DND-41 (cell line): ENCODE measurements at regions not wholly inside any gene's neighbourhood (a gene's known extent, or its start where the extent isn't known, plus 50 kb on each side); places are given as distances from the start of the nearest gene placed in this dataset.

Experiments used
- ATAC-seq: fragments of 200-7000 bp; cut with Tn5 transposase; 3 replicates; pipeline ENCODE4 v1.9.1; 2021; ENCODE audit warnings: low read depth; ENCODE audit not compliant: insufficient read depth
- DNase-seq: peaks from one replicate; pipeline ENCODE4 v3.0.0-alpha.2; 2020
- H2AFZ ChIP-seq: 2 replicates; pipeline ENCODE4 v1.6.0; 2012; ENCODE audit warnings: low read depth, low read length
- H3K27ac ChIP-seq: 2 replicates; pipeline ENCODE4 v1.5.1; 2012; ENCODE audit warnings: low read length, inconsistent platforms
- H3K27me3 ChIP-seq: fragments of 200-600 bp; sonication (generic); 2 replicates; pipeline ENCODE4 v1.6.0; 2012; ENCODE audit warnings: low read length, mild to moderate bottlenecking, inconsistent platforms; ENCODE audit not compliant: insufficient read depth, poor library complexity
- H3K36me3 ChIP-seq: 2 replicates; pipeline ENCODE4 v1.5.1; 2012; ENCODE audit warnings: low read length, inconsistent platforms; ENCODE audit not compliant: insufficient read depth
- H3K4me1 ChIP-seq: 2 replicates; pipeline ENCODE4 v1.5.1; 2012; ENCODE audit warnings: mild to moderate bottlenecking, low read length; ENCODE audit not compliant: insufficient read depth
- H3K4me2 ChIP-seq: 2 replicates; pipeline ENCODE4 v1.6.0; 2012; ENCODE audit warnings: mild to moderate bottlenecking, moderate library complexity, low read length, inconsistent platforms; ENCODE audit not compliant: insufficient read depth
- H3K4me3 ChIP-seq, 2 experiments: fragments of 200-600 bp in 1 of 2; shearing (Covaris generic) in 1 of 2; 2 replicates each; pipeline ENCODE4 v1.5.1; 2012 to 2016; ENCODE audit warnings: inconsistent platforms in 2 of 2, low read length in 2 of 2, mild to moderate bottlenecking in 2 of 2, low read depth in 1 of 2, moderate library complexity in 1 of 2
- H3K79me2 ChIP-seq: 2 replicates; pipeline ENCODE4 v1.6.0; 2012; ENCODE audit warnings: low read length, inconsistent platforms; ENCODE audit not compliant: insufficient read depth
- H3K9ac ChIP-seq: 2 replicates; pipeline ENCODE4 v1.6.0; 2012; ENCODE audit warnings: low read depth, mild to moderate bottlenecking, inconsistent platforms, low read length, moderate library complexity
- H3K9me3 ChIP-seq: 2 replicates; pipeline ENCODE4 v1.5.1; 2012; ENCODE audit warnings: low read length, moderate library complexity, mild to moderate bottlenecking, inconsistent platforms; ENCODE audit not compliant: insufficient read depth, severe bottlenecking
- H4K20me1 ChIP-seq: 2 replicates; pipeline ENCODE4 v1.6.0; 2012; ENCODE audit warnings: low read length; ENCODE audit not compliant: insufficient read depth
- EZH2 ChIP-seq: IDR thresholded peaks from 3 replicates; pipeline ENCODE4 v1.6.1; 2012; ENCODE audit warnings: borderline replicate concordance, low read depth, mild to moderate bottlenecking, moderate library complexity, low read length, inconsistent platforms; ENCODE audit not compliant: severe bottlenecking
- TF ChIP-seq, protein P1 (sequence below): IDR thresholded peaks from 2 replicates; pipeline ENCODE4 v1.5.1; 2012; ENCODE audit warnings: borderline replicate concordance, low read length, moderate library complexity, mild to moderate bottlenecking; ENCODE audit not compliant: poor library complexity, severe bottlenecking; ENCODE audit errors: extremely low read depth

DNA sequence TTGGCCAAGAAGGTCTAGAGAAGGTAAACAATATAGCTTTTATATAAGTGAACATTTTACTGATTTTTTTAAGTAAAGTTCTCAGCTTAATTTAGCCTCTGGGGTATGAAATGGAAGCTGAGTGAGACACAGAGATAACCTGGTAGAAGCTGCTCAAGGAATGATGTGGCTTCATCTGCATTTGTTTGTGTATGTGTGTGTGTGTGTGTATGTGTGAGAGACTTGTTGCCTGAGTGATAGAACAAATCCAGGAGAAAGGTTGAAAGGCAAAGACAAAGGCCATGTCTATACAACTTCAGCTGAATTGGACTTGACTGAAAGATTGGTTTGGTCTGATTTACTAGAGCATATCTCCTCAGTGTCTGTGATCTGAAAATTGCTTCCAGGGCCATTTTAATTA is 63.6 kb downstream of the PCDH7 start:
- Histone ChIP-seq H3K9me3 (no peaks in the 10 kb centered on the region), H3K4me1 (no peaks in the 10 kb centered on the region), H3K4me3 (no peak overlapping the region), H3K4me2 (no peak overlapping the region), H3K36me3 (no peaks in the 10 kb centered on the region), H2AFZ (no peak overlapping the region), H3K27me3 (no peaks in the 10 kb centered on the region), H4K20me1 (no peaks in the 10 kb centered on the region), H3K9ac (no peak overlapping the region), H3K27ac (no peak overlapping the region), H3K79me2 (no peaks in the 10 kb centered on the region)
- no peak for DNase-seq
- no peak for TF ChIP-seq EZH2
- TF ChIP-seq, protein P1, sequence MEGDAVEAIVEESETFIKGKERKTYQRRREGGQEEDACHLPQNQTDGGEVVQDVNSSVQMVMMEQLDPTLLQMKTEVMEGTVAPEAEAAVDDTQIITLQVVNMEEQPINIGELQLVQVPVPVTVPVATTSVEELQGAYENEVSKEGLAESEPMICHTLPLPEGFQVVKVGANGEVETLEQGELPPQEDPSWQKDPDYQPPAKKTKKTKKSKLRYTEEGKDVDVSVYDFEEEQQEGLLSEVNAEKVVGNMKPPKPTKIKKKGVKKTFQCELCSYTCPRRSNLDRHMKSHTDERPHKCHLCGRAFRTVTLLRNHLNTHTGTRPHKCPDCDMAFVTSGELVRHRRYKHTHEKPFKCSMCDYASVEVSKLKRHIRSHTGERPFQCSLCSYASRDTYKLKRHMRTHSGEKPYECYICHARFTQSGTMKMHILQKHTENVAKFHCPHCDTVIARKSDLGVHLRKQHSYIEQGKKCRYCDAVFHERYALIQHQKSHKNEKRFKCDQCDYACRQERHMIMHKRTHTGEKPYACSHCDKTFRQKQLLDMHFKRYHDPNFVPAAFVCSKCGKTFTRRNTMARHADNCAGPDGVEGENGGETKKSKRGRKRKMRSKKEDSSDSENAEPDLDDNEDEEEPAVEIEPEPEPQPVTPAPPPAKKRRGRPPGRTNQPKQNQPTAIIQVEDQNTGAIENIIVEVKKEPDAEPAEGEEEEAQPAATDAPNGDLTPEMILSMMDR = no peak
- no peak for ATAC-seq

DNA sequence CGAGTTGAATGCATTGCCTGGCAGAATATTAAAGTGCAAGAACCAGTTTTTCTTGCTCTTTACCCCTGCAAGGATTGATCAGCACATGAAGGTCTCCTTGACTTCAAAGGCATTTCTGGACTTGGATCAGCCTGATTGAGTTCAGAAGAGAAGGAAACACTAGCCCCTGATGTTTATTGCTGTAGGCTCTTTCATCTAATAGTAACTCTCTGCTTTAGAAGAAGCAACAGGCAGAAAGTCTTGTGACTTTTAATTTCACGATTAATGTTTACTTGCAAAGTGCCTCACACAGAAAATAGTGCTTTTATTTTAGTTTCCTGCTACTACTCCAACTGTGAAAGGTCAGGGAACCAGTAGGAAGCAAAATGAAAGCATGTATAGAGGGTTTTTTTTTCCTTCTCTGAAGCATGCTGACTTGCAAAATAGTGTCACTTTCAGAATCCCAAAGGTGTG is 69.1 kb downstream of the PCDH7 start:
- Histone ChIP-seq H3K27ac (no peak overlapping the region), H3K9me3 (no peaks in the 10 kb centered on the region), H3K4me1 (no peaks in the 10 kb centered on the region), H2AFZ (no peak overlapping the region), H3K27me3 (no peaks in the 10 kb centered on the region), H3K4me3 (no peak overlapping the region), H3K9ac (no peak overlapping the region), H4K20me1 (no peaks in the 10 kb centered on the region), H3K79me2 (no peaks in the 10 kb centered on the region), H3K4me2 (no peak overlapping the region), H3K36me3 (no peaks in the 10 kb centered on the region)
- ATAC-seq (no peak), DNase-seq (no peak)
- TF ChIP-seq, protein P1 = no peak
- TF ChIP-seq EZH2 = no peak

DNA sequence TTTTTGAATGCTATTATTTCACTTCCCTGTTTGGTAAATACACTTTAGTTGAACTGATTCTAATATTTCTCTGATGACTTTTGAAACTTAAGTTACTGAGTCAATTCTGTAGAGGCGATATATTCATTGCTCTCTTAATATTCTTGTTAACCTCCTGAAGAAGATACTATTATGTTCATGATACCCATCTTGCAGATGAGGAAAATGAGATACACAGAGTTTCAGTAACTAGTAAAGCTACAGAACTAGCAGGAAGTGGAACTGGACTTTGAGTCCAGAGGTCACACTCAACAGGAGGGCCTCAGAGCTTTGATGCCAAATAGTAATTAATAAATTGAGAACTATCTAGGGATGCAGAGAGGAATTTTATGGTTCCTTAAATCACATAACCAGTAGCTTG is 70.0 kb downstream of the PCDH7 start:
- no peak overlapping the region for H3K9ac ChIP-seq
- H3K27me3 ChIP-seq = no peaks in the 10 kb centered on the region
- no peak overlapping the region for H3K27ac ChIP-seq
- H3K4me3 ChIP-seq = no peak overlapping the region
- no peaks in the 10 kb centered on the region for H3K79me2 ChIP-seq
- no peaks in the 10 kb centered on the region for H3K36me3 ChIP-seq
- H3K9me3 ChIP-seq = no peaks in the 10 kb centered on the region
- H3K4me2 ChIP-seq = no peak overlapping the region
- ATAC-seq (no peak), DNase-seq (no peak)
- H4K20me1 ChIP-seq = no peaks in the 10 kb centered on the region
- H2AFZ ChIP-seq = no peak overlapping the region
- TF ChIP-seq, protein P1 = no peak
- TF ChIP-seq EZH2 = no peak
- no peaks in the 10 kb centered on the region for H3K4me1 ChIP-seq

DNA sequence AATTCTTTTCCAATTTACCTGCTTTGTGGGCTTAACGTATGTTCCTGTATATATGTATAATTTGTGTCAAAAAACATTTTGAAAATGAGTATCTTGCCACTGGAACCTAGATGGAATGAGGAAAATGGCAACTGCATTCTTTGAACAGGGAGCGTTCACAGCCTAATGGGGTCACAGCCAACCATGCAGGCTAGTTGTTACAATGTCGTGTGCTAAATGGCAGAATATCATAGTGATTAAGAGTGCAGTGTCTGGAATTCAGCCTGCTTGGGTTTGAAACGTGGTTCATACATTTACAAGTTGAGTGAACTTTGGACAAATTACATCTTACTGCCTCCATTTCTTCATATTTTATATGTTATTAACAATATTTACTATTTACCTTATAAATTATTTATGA is 70.8 kb downstream of the PCDH7 start:
- Histone ChIP-seq H3K9me3 (no peaks in the 10 kb centered on the region), H3K4me3 (no peak overlapping the region), H3K27me3 (no peaks in the 10 kb centered on the region), H3K4me2 (no peak overlapping the region), H3K27ac (no peak overlapping the region), H2AFZ (no peak overlapping the region), H3K36me3 (no peaks in the 10 kb centered on the region), H3K4me1 (no peaks in the 10 kb centered on the region), H3K9ac (no peak overlapping the region), H3K79me2 (no peaks in the 10 kb centered on the region), H4K20me1 (no peaks in the 10 kb centered on the region)
- TF ChIP-seq, protein P1 = no peak
- TF ChIP-seq EZH2 = no peak
- DNase-seq (no peak), ATAC-seq (no peak)
